Muscle of leg (tissue), 3 donors: ENCODE measurements at regions not wholly inside any gene's neighbourhood (a gene's known extent, or its start where the extent isn't known, plus 50 kb on each side); places are given as distances from the start of the nearest gene placed in this dataset.

Experiments used
- DNase-seq: peaks from one replicate; pipeline ENCODE4 v3.0.0; 2013
- H3K27ac ChIP-seq: one replicate; pipeline ENCODE4 v1.5.1; 2013; ENCODE audit warnings: mild to moderate bottlenecking, low read length, control low read depth
- H3K27me3 ChIP-seq: one replicate; pipeline ENCODE4 v1.6.1; 2013; ENCODE audit warnings: low read length; ENCODE audit not compliant: control insufficient read depth, insufficient read depth
- H3K36me3 ChIP-seq: one replicate; pipeline ENCODE4 v1.6.1; 2013; ENCODE audit warnings: low read length; ENCODE audit not compliant: control insufficient read depth, insufficient read depth
- H3K4me1 ChIP-seq: one replicate; pipeline ENCODE4 v1.6.1; 2013; ENCODE audit warnings: low read length; ENCODE audit not compliant: control insufficient read depth, insufficient read depth
- H3K4me3 ChIP-seq: one replicate; pipeline ENCODE4 v1.5.1; 2013; ENCODE audit warnings: low read length, control low read depth
- H3K9me3 ChIP-seq: replicated peaks from 2 replicates; pipeline ENCODE4 v1.6.1; 2013; ENCODE audit warnings: low read depth, low read length; ENCODE audit not compliant: control insufficient read depth
- WGBS: methylation state at CpG from one replicate; pipeline ENCODE4 v1.1.5; 2013; ENCODE audit warnings: missing lambda C conversion rate; ENCODE audit not compliant: insufficient coverage; 5-methylcytosine and 5-hydroxymethylcytosine counted together

GRCh38 chr13:44768775-44769581, 192.8 kb upstream of the TSC22D1 start:
- no peaks in the 10 kb centered on the region for H3K27me3 ChIP-seq
- no peak overlapping the region for H3K4me3 ChIP-seq
- H3K27ac ChIP-seq: no peak overlapping the region
- no peaks in the 10 kb centered on the region for H3K9me3 ChIP-seq
- peak; percentile 55 for DNase-seq
- H3K36me3 ChIP-seq: no peaks in the 10 kb centered on the region
- 40% methylated on average over 3 of the region's 6 CpGs for WGBS
- peaks cover 4% of the 10 kb centered on the region for H3K4me1 ChIP-seq

GRCh38 chr13:44768239-44768638, 192.1 kb upstream of the TSC22D1 start:
- H3K27ac ChIP-seq: no peak overlapping the region
- no peak overlapping the region for H3K4me3 ChIP-seq
- peaks cover 4% of the 10 kb centered on the region for H3K4me1 ChIP-seq
- H3K36me3 ChIP-seq: no peaks in the 10 kb centered on the region
- H3K27me3 ChIP-seq: no peaks in the 10 kb centered on the region
- no peak for DNase-seq
- WGBS: 0% methylated on average over 1 of the region's 2 CpGs
- H3K9me3 ChIP-seq: no peaks in the 10 kb centered on the region

- Histone ChIP-seq H3K27me3 (no peaks in the 10 kb centered on the region), H3K4me1 (peaks cover 9% of the 10 kb centered on the region), H3K4me3 (no peak overlapping the region), H3K27ac (no peak overlapping the region), H3K36me3 (no peaks in the 10 kb centered on the region), H3K9me3 (no peaks in the 10 kb centered on the region)
- 43% methylated on average over 3 of the region's 4 CpGs for WGBS
- DNase-seq: no peak
Measured at GRCh38 chr13:44765001-44765471, 188.9 kb upstream of the TSC22D1 start.

- no peaks in the 10 kb centered on the region for H3K27me3 ChIP-seq
- no peak overlapping the region for H3K27ac ChIP-seq
- no peaks in the 10 kb centered on the region for H3K36me3 ChIP-seq
- H3K4me1 ChIP-seq: peaks cover 16% of the 10 kb centered on the region
- no peak for DNase-seq
- no peaks in the 10 kb centered on the region for H3K9me3 ChIP-seq
- H3K4me3 ChIP-seq: no peak overlapping the region
- 14% methylated on average over 2 of the region's 8 CpGs for WGBS
Measured at GRCh38 chr13:44764302-44764692, 188.2 kb upstream of the TSC22D1 start.

DNA sequence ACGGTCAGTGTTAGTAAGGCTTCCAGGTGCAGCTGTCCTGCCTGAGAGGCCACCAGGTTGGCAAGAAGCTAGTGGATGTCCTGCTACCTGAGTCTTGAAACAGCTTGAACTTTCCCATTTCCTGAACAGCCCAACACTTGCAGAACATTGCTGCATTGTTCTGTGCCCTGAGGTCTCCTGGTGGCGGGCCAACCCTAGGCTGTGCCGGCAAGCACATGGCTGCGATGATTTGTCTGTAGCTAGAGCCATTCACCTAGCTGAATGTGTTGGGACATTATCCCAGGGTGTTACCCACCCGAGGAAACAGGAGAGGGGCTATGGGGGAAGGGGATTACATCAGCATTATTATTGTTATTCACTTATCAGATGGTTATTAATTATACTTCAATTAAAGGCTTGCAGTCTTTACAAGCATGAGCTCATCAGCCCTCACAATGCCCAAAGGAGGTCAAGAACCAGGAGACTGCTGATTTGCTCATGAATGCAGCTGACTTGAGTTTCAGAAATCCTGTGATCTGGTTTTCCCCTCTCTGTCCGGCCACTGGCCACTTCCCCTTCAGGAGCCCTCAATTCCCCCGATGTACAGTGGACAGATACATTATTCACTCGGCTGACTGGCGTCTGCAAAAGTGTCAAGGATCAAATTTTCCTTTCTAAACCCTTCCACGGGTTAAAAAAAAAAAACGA, 187.6 kb upstream of the TSC22D1 start:
- no peak for DNase-seq
- Histone ChIP-seq H3K36me3 (no peaks in the 10 kb centered on the region), H3K27ac (no peak overlapping the region), H3K4me1 (peaks cover 21% of the 10 kb centered on the region), H3K9me3 (no peaks in the 10 kb centered on the region), H3K27me3 (no peaks in the 10 kb centered on the region), H3K4me3 (no peak overlapping the region)
- WGBS: 74% methylated on average over 4 of the region's 11 CpGs

DNA sequence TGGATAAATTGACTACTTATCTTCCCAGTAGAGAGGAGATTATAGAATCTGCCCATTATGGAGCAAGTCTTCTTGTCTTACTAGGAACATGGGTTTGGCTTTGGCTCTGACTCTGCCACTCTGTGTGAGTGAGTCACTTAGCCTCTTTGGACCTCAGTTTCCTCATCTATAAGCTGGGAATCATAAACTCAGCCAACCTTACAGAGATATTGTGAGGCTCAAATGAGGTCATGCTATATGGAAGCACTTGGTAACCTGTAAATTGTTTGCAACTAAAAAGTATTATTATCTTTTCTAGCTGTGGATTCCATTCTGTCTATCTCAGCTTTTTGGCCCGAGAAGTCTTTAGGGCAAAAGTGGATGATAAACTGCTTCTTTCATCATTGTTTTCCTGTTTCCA, 186.8 kb upstream of the TSC22D1 start:
- H3K27ac ChIP-seq: no peak overlapping the region
- no peaks in the 10 kb centered on the region for H3K27me3 ChIP-seq
- WGBS: no CpG with 5 or more reads among the region's 1 CpG
- H3K36me3 ChIP-seq: no peaks in the 10 kb centered on the region
- H3K9me3 ChIP-seq: no peaks in the 10 kb centered on the region
- H3K4me1 ChIP-seq: peaks cover 25% of the 10 kb centered on the region
- no peak for DNase-seq
- no peak overlapping the region for H3K4me3 ChIP-seq

DNA sequence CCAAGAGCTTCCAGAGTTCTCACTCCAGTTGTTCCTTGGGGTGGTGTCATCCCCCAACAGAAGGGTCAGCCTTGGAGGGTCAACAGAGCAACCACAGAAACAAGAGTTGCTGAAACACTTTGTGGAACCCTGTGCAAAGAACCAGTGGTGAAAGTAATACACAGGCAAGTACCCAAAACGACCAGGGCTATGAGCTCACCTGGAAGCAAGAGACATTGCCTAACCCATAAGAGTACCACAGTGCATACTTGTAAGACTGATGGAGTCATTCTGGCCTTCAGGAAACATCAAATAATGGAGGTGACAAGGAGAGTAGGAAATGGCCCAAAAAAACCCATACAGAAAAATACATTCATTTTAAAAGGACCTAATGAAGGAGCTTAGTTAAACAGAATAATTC, 184.3 kb upstream of the TSC22D1 start:
- no peaks in the 10 kb centered on the region for H3K27me3 ChIP-seq
- no peak overlapping the region for H3K4me3 ChIP-seq
- H3K27ac ChIP-seq: peak overlapping the region; percentile 87
- no CpG with 5 or more reads among the region's 1 CpG for WGBS
- H3K36me3 ChIP-seq: no peaks in the 10 kb centered on the region
- peaks cover 25% of the 10 kb centered on the region for H3K4me1 ChIP-seq
- H3K9me3 ChIP-seq: no peaks in the 10 kb centered on the region
- no peak for DNase-seq

- Histone ChIP-seq H3K27me3 (no peaks in the 10 kb centered on the region), H3K9me3 (no peaks in the 10 kb centered on the region), H3K27ac (peak overlapping the region; percentile 87), H3K4me1 (peaks cover 25% of the 10 kb centered on the region), H3K36me3 (no peaks in the 10 kb centered on the region), H3K4me3 (no peak overlapping the region)
- WGBS: 37% methylated on average over 4 of the region's 6 CpGs
- peak; percentile 49 for DNase-seq
Measured at GRCh38 chr13:44759384-44760360, 183.5 kb upstream of the TSC22D1 start.

DNA sequence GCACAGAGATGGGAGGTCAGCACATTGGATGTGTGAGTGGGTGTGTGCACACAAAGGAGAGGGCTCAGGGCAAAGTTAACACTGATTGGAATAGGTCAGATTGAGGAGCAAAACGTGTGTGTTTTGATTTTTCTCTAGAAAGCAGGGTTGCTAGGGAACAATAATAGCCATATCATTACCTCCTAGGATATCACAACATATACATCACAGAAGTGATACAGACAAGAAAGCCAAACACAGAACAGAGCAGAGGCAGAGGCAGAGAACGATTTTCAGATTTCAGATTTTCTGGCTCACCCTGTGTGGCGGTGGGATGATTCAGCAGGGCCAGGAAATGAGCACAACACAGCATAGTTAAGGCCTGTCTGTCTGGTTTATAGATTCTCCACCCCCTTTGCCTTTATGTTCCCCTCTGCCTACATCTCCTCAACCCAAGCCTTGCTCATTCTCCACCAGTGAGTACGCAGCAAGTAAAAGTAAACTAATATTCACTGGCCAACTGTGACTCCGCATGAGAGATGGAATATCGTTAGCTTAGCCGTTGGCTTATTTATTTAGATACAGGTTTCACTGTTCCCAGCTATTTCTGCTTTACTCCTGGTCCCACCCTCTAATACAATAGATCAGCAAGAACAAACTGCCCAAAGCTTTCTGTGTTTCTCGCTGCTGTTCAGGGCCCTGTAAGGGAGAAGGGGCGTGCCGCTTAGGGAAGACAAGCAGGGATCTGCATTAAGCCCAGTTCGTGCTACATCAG, 182.7 kb upstream of the TSC22D1 start:
- Histone ChIP-seq H3K9me3 (no peaks in the 10 kb centered on the region), H3K4me3 (no peak overlapping the region), H3K27ac (peak overlapping the region; percentile 87), H3K4me1 (peaks cover 21% of the 10 kb centered on the region), H3K36me3 (no peaks in the 10 kb centered on the region), H3K27me3 (no peaks in the 10 kb centered on the region)
- WGBS: 56% methylated on average over 4 of the region's 11 CpGs
- DNase-seq: peak; percentile 65
